ENCODE measurements at regions not wholly inside any gene's neighbourhood (a gene's known extent, or its start where the extent isn't known, plus 50 kb on each side); places are given as distances from the start of the nearest gene placed in this dataset.
"Not testable (repeated sequence)": the region's sequence is repeated elsewhere in the genome, so short reads cannot be mapped to it uniquely, and the experiment has no call there.

DNA sequence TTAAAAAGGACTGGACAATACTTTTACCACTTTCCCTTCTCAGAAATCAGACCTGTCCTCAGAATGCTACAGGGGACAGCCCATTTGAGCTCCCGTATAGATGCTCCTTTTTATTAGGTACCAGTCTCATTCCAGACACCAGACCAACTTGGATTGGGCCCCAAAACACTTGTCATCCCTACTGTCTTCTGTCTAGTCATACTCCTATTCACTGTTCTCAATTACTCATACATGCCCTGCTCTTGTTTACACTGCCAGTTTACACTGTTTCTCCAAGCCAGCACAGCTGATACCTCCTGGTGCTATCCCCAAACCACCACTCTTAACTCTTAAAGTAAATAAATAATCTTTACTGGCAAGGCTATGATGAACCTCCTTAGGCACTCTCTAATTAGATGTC is 1026.4 kb upstream of the PCDH10 start:
- TF ChIP-seq CTCF, POLR2AphosphoS5 (IDR thresholded peaks at IDR 0.05): not testable (repeated sequence)

Data from breast epithelium (tissue), 3 donors.